Spleen (tissue), 11 donors: ENCODE measurements at regions not wholly inside any gene's neighbourhood (a gene's known extent, or its start where the extent isn't known, plus 50 kb on each side); places are given as distances from the start of the nearest gene placed in this dataset.

Source experiments
- DNase-seq: peaks from one replicate; pipeline ENCODE4 v3.0.0-alpha.2; 2020
- H3K27ac ChIP-seq, 8 donors: fragments of 200-600 bp; sonication (generic) in 7 of 8; 1 replicate in 4 of 8; 2 replicates in 4 of 8; pipeline versions ENCODE4 v1.5.0 to v1.8.0; 2016 to 2021; ENCODE audit warnings: inconsistent platforms in 4 of 8, mild to moderate bottlenecking in 4 of 8, moderate library complexity in 1 of 8
- H3K27me3 ChIP-seq, 7 donors: fragments of 200-600 bp; sonication (generic) in 6 of 7; replicated peaks in 1 of 7; 1 replicate in 4 of 7; 2 replicates in 3 of 7; pipeline versions ENCODE4 v1.5.0 to v1.8.0; 2016 to 2021; ENCODE audit warnings: inconsistent platforms in 3 of 7, mild to moderate bottlenecking in 1 of 7
- H3K36me3 ChIP-seq, 6 donors: fragments of 200-600 bp; sonication (generic) in 5 of 6; 1 replicate in 4 of 6; 2 replicates in 2 of 6; pipeline versions ENCODE4 v1.5.0 to v1.8.0; 2016 to 2021; ENCODE audit warnings: inconsistent platforms in 2 of 6
- H3K4me1 ChIP-seq, 6 donors: fragments of 200-600 bp; sonication (generic) in 5 of 6; 1 replicate in 3 of 6; 2 replicates in 3 of 6; pipeline versions ENCODE4 v1.5.0 to v1.8.0; 2016 to 2021; ENCODE audit warnings: inconsistent platforms in 3 of 6
- H3K4me3 ChIP-seq, 8 donors: fragments of 200-600 bp; sonication (generic) in 7 of 8; 1 replicate in 4 of 8; 2 replicates in 4 of 8; pipeline versions ENCODE4 v1.5.0 to v1.8.0; 2016 to 2021; ENCODE audit warnings: inconsistent platforms in 4 of 8, mild to moderate bottlenecking in 4 of 8, moderate library complexity in 2 of 8
- H3K9me3 ChIP-seq, 8 donors: fragments of 200-600 bp; sonication (generic) in 7 of 8; 1 replicate in 4 of 8; 2 replicates in 4 of 8; pipeline versions ENCODE4 v1.5.0 to v1.8.0; 2016 to 2021; ENCODE audit warnings: inconsistent platforms in 4 of 8
- POLR2A ChIP-seq, 3 donors: fragments of 450-650 bp; IDR thresholded peaks; one replicate each; pipeline ENCODE4 v1.5.1; 2017; ENCODE audit warnings: antibody characterized with exemption in 3 of 3, mild to moderate bottlenecking in 1 of 3
- POLR2AphosphoS5 ChIP-seq, 3 donors: sonication (generic); formaldehyde crosslinking; IDR thresholded peaks; one replicate each; pipeline ENCODE4 v1.5.1; 2017; ENCODE audit warnings: antibody characterized with exemption in 3 of 3
- WGBS, 5 donors: extraction: QIAGEN DNeasy Blood & Tissue Kit in 3 of 5; methylation state at CpG; one replicate each; pipeline versions ENCODE4 v1.1.5 to v1.1.7; 2013 to 2018; 5-methylcytosine and 5-hydroxymethylcytosine counted together
- intact Hi-C: fragments of 100-400 bp; cut with DNase I; formaldehyde crosslinking; loops from one replicate; pipeline ENCODE4 v1.15.0; 2023; ENCODE audit warnings: low total_unique reads
- TF ChIP-seq, protein P1 (sequence below), 11 experiments: fragments of 200-600 bp in 7 of 11; fragments of 450-650 bp in 4 of 11; sonication (generic) in 4 of 11; IDR thresholded peaks in 8 of 11; conservative IDR thresholded peaks in 3 of 11; 1 replicate in 7 of 11; 2 replicates in 4 of 11; pipeline versions ENCODE4 v1.4.0 to v1.8.0; 2016 to 2021; ENCODE audit warnings: antibody characterized with exemption in 11 of 11, inconsistent platforms in 4 of 11, mild to moderate bottlenecking in 1 of 11
- donor health status: healthy with polysubstance abuse.
- donor health status: DM: no; HTN: no; CAD: no; lungs with moderate emphysema.
- donor health status: DM: no; HTN: no; CAD: no.
- donor health status: Bipolar disorder and iron deficiency.
- donor health status: healthy.
- donor health status: DM: no; HTN: no; CAD: no.
- donor health status: DM: yes; HTN: yes; CAD: no.

DNA sequence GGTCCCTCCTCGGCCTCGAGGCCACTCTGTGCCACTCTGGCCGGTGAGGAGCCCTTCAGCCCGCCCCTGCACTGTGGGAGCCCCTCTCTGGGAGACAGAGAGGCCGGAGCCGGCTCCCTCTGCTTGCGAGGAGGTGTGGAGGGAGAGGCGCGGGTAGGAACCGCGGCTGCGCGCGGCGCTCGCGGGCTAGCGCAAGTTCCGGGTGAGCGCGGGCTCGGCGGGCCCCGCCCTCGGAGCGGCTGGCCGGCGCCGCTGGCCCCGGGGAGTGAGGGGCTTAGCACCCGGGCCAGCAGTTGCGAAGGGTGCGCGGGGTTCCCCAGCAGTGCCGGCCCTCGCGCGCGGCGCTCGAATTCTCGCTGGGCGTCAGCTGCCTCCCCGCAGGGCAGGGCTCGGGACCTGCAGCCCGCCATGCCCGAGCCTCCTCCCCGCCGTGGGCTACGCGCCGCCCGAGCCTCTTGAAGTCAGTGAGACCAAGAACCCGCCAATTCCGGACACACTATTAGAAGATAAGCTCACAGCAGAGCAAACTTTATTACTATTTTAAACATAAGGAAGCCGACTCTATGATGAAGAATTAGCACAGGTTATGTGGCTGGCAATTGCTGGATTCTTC, 825.8 kb upstream of the FANCL start:
- Histone ChIP-seq H3K27ac (no peak overlapping the region), H3K4me1 (no peaks in the 10 kb centered on the region), H3K9me3 (peaks cover 0 to 21% (median 7%) of the 10 kb centered on the region in 8 donors), H3K4me3 (no peak overlapping the region), H3K36me3 (no peaks in the 10 kb centered on the region), H3K27me3 (no peaks in the 10 kb centered on the region)
- TF ChIP-seq POLR2AphosphoS5 (IDR thresholded peaks at IDR 0.05) (no peak), POLR2A (IDR thresholded peaks at IDR 0.05) (no peak)
- TF ChIP-seq, protein P1, sequence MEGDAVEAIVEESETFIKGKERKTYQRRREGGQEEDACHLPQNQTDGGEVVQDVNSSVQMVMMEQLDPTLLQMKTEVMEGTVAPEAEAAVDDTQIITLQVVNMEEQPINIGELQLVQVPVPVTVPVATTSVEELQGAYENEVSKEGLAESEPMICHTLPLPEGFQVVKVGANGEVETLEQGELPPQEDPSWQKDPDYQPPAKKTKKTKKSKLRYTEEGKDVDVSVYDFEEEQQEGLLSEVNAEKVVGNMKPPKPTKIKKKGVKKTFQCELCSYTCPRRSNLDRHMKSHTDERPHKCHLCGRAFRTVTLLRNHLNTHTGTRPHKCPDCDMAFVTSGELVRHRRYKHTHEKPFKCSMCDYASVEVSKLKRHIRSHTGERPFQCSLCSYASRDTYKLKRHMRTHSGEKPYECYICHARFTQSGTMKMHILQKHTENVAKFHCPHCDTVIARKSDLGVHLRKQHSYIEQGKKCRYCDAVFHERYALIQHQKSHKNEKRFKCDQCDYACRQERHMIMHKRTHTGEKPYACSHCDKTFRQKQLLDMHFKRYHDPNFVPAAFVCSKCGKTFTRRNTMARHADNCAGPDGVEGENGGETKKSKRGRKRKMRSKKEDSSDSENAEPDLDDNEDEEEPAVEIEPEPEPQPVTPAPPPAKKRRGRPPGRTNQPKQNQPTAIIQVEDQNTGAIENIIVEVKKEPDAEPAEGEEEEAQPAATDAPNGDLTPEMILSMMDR (IDR thresholded peaks at IDR 0.05 in 8 of 11, conservative IDR thresholded peaks at IDR 0.05 in 3 of 11), result no peak
- intact Hi-C loops, result no loop called here
- 93 to 96% (median 95%) methylated on average over 38 to 56 of the region's 56 CpGs for WGBS, 5 donors
- peak; percentile 65 for DNase-seq

DNA sequence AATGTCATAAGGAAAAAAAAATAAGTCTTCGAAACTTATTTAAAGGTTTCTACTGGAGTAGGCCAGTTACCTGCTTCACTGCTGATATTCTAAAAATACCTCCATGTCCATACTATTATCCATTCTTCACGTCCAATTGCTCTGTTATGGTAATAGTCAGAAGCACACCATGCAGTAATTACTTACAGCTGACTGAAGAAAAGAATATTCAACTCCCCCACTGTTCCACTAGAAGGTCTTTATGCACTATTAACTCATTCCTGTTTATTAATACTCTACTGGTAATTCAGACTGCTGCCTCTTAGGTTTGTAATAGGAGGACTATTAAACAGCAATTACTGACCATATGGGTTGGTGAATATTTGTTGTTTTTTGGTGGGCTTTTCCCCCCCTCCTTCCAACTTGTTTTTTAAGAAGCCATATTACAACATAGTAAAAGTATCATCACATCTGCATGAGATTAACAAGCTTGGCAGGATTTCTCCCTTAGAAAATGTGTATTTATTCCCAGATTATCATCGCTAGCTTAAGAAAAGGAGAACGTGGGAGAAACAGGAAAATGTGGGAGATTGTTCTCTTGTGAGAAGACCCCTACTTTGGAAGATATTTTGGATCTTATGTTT, 806.4 kb upstream of the FANCL start:
- Histone ChIP-seq H3K4me3 (no peak overlapping the region), H3K36me3 (no peaks in the 10 kb centered on the region), H3K27me3 (no peaks in the 10 kb centered on the region), H3K9me3 (no peaks in the 10 kb centered on the region), H3K4me1 (no peaks in the 10 kb centered on the region), H3K27ac (no peak overlapping the region)
- TF ChIP-seq, protein P1 (IDR thresholded peaks at IDR 0.05 in 8 of 11, conservative IDR thresholded peaks at IDR 0.05 in 3 of 11), result no peak
- TF ChIP-seq POLR2A (IDR thresholded peaks at IDR 0.05) (no peak), POLR2AphosphoS5 (IDR thresholded peaks at IDR 0.05) (no peak)
- WGBS, 5 donors, result 67 to 81% (median 78%) methylated on average over 4 of the region's 4 CpGs
- intact Hi-C loops, result no loop called here
- no peak for DNase-seq

DNA sequence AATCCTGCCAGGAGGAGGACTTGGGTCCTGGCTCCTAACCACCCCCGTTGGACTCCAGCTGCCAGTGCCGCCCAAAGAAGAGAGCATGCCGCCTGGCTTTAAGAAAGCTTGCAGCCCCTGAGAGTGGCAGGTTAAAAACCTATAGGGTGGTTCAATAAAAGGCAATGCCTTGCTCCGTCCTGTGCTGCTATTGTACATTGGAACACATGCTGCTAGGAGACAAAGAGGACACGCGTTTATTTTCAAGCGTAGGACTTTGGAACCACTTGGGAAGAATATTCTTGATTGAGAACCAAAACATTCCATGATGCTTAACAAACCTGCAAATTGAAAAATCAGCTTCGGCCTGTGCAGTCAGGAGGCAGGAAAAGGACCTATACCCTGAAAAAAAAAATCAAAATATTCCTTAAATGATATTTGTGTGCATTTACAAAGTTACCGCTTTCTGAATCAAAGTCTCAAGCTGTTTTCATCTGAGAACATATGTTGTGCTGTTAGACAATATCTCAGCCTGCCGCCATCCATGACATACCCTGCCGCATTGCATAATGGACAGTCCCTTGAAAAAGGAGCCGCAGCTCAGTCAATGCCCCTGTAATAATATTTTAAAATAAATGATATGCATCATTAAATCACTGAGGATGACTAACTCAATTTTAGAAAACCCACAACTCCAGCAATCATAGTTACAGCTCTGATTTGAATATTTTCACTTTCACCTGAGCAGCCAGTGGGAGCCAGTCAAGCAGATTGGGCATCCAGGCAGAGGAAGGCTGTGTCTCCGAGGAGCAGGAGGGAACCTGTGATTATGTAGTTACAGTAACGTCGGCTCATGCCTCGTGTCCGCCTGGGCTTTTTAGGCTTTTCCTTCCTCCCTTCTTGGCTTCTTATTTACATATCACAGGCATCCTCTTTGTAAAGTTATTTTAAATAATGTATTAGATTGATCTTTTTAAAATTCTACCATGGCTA, 805.6 kb upstream of the FANCL start:
- Histone ChIP-seq H3K27me3 (no peaks in the 10 kb centered on the region), H3K9me3 (no peaks in the 10 kb centered on the region), H3K4me3 (no peak overlapping the region), H3K36me3 (no peaks in the 10 kb centered on the region), H3K27ac (no peak overlapping the region), H3K4me1 (no peaks in the 10 kb centered on the region)
- WGBS, 5 donors, result 85 to 94% (median 90%) methylated on average over 17 of the region's 17 CpGs
- intact Hi-C loops, result no loop called here
- DNase-seq, result no peak
- TF ChIP-seq, protein P1 (IDR thresholded peaks at IDR 0.05 in 8 of 11, conservative IDR thresholded peaks at IDR 0.05 in 3 of 11), result no peak
- TF ChIP-seq POLR2AphosphoS5 (IDR thresholded peaks at IDR 0.05) (no peak), POLR2A (IDR thresholded peaks at IDR 0.05) (no peak)

DNA sequence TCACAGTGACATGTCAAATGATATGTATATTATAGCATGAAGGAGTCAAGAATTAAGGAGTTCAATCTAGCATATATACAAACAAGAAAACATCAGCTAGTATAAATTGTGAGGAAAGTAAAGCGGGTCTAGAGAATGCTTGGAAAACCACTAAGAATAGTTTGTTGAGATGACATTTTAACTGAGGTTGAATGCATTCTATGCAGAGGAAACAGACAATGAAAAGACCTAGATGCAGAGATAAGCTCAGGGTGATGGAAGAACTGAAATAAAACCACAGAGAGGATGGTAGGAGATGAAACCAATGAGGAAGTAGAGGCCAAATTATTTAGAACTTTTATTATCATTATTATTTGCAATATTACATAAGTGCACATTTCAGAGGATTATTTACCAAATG, 803.6 kb upstream of the FANCL start:
- H3K27me3 ChIP-seq, result no peaks in the 10 kb centered on the region
- WGBS, 5 donors, result 27 to 49% (median 45%) methylated on average over 1 of the region's 1 CpG
- no peaks in the 10 kb centered on the region for H3K9me3 ChIP-seq
- intact Hi-C loops, result no loop called here
- no peak overlapping the region for H3K4me3 ChIP-seq
- no peak for DNase-seq
- H3K27ac ChIP-seq, result no peak overlapping the region
- TF ChIP-seq, protein P1 (IDR thresholded peaks at IDR 0.05 in 8 of 11, conservative IDR thresholded peaks at IDR 0.05 in 3 of 11), result no peak
- TF ChIP-seq POLR2AphosphoS5 (IDR thresholded peaks at IDR 0.05), result no peak
- no peak for TF ChIP-seq POLR2A (IDR thresholded peaks at IDR 0.05)
- no peaks in the 10 kb centered on the region for H3K4me1 ChIP-seq
- no peaks in the 10 kb centered on the region for H3K36me3 ChIP-seq
